ENCODE measurements at regions not wholly inside any gene's neighbourhood (a gene's known extent, or its start where the extent isn't known, plus 50 kb on each side); places are given as distances from the start of the nearest gene placed in this dataset.

DNA sequence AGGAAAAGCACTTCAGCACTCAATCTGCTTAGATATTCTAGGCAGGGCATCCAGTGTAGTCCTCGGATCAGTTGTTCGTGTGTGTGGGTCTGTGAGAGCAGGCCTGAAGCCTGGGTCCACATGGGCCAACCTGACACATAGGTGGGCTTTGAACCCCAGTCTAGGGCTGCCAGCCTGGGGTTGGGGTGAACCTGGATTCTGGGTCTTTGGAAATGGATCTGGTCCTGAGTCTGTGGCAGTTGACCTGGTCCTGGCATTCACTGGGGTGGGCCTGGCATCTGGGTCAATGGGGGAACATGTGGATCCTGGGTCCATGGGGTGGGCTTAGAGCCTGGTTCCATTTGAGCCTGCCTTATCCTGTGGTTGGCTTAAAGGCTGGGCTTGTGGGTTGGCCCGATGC is 492.6 kb upstream of the MAN1A1 start:
- Mint-ChIP-seq H3K9me3 (no peaks in the 10 kb centered on the region), H3K4me3 (no peak overlapping the region), H3K27ac (no peak overlapping the region), H3K27me3 (ENCODE audit: low read depth) (no peaks in the 10 kb centered on the region), H3K4me1 (no peaks in the 10 kb centered on the region), H3K36me3 (ENCODE audit: insufficient read depth in 1 of 3, low read depth in 3 of 3) (no peaks in the 10 kb centered on the region)
- Histone ChIP-seq H2BK15ac (ENCODE audit: low read depth, low read length) (no peak overlapping the region), H4K8ac (replicated peaks; ENCODE audit: insufficient read length, low read depth, low read length) (no peak overlapping the region), H3K56ac (ENCODE audit: insufficient read length, low read depth, low read length) (no peak overlapping the region), H2AK5ac (ENCODE audit: insufficient read length, low read length) (no peak overlapping the region), H2BK120ac (ENCODE audit: low read depth, low read length, poor library complexity, severe bottlenecking) (no peak overlapping the region), H3K27ac (ENCODE audit: insufficient read length, low read depth, low read length) (no peak overlapping the region), H3K23me2 (ENCODE audit: insufficient read length, low read depth, low read length, poor library complexity, severe bottlenecking) (no peaks in the 10 kb centered on the region), H3K14ac (ENCODE audit: insufficient read depth, low read length) (no peak overlapping the region; the same call in 1 of the 2 replicates), H2BK12ac (ENCODE audit: insufficient read length, low read depth, low read length) (no peak overlapping the region), H3K79me1 (ENCODE audit: insufficient read depth, low read depth, low read length, poor library complexity, severe bottlenecking) (no peaks in the 10 kb centered on the region), H3K9me3 (ENCODE audit: control insufficient read depth, low read depth, low read length) (no peaks in the 10 kb centered on the region), H4K20me1 (ENCODE audit: control insufficient read depth, insufficient read depth, insufficient read length) (no peaks in the 10 kb centered on the region), H3K79me2 (ENCODE audit: insufficient read depth, low read length) (no peaks in the 10 kb centered on the region), H4K5ac (ENCODE audit: insufficient read length, low read depth, low read length) (no peak overlapping the region), H2BK5ac (ENCODE audit: insufficient read length, low read length) (no peak overlapping the region), H3K18ac (ENCODE audit: insufficient read length, low read depth, low read length) (no peak overlapping the region), H3K9ac (ENCODE audit: extremely low read depth, insufficient read length, low read length) (no peak overlapping the region), H3K4ac (ENCODE audit: low read depth, low read length) (no peak overlapping the region), H3K4me2 (ENCODE audit: insufficient read depth, insufficient read length, low read length) (no peak overlapping the region), H2AFZ (ENCODE audit: low read length) (no peak overlapping the region), H3T11ph (ENCODE audit: low read length) (no peak overlapping the region), H3K4me1 (ENCODE audit: insufficient read depth, low read length) (no peaks in the 10 kb centered on the region), H3K27me3 (ENCODE audit: insufficient read depth, low read length) (no peaks in the 10 kb centered on the region), H3K23ac (ENCODE audit: insufficient read length, low read depth, low read length) (no peak overlapping the region), H2BK20ac (ENCODE audit: low read depth, low read length, poor library complexity, severe bottlenecking) (no peak overlapping the region), H4K91ac (ENCODE audit: insufficient read length, low read depth, low read length) (no peak overlapping the region)
- no CpG with 5 or more reads among the region's 3 CpGs for WGBS (ENCODE audit: extremely low coverage, insufficient read length, low lambda C conversion rate)
- no peak for DNase-seq
- TF ChIP-seq, protein P1, sequence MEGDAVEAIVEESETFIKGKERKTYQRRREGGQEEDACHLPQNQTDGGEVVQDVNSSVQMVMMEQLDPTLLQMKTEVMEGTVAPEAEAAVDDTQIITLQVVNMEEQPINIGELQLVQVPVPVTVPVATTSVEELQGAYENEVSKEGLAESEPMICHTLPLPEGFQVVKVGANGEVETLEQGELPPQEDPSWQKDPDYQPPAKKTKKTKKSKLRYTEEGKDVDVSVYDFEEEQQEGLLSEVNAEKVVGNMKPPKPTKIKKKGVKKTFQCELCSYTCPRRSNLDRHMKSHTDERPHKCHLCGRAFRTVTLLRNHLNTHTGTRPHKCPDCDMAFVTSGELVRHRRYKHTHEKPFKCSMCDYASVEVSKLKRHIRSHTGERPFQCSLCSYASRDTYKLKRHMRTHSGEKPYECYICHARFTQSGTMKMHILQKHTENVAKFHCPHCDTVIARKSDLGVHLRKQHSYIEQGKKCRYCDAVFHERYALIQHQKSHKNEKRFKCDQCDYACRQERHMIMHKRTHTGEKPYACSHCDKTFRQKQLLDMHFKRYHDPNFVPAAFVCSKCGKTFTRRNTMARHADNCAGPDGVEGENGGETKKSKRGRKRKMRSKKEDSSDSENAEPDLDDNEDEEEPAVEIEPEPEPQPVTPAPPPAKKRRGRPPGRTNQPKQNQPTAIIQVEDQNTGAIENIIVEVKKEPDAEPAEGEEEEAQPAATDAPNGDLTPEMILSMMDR (conservative IDR thresholded peaks at IDR 0.05) = no peak

All from H9 (cell line).